ENCODE measurements at regions not wholly inside any gene's neighbourhood (a gene's known extent, or its start where the extent isn't known, plus 50 kb on each side); places are given as distances from the start of the nearest gene placed in this dataset.
"Not testable (repeated sequence)": the region's sequence is repeated elsewhere in the genome, so short reads cannot be mapped to it uniquely, and the experiment has no call there.

DNA sequence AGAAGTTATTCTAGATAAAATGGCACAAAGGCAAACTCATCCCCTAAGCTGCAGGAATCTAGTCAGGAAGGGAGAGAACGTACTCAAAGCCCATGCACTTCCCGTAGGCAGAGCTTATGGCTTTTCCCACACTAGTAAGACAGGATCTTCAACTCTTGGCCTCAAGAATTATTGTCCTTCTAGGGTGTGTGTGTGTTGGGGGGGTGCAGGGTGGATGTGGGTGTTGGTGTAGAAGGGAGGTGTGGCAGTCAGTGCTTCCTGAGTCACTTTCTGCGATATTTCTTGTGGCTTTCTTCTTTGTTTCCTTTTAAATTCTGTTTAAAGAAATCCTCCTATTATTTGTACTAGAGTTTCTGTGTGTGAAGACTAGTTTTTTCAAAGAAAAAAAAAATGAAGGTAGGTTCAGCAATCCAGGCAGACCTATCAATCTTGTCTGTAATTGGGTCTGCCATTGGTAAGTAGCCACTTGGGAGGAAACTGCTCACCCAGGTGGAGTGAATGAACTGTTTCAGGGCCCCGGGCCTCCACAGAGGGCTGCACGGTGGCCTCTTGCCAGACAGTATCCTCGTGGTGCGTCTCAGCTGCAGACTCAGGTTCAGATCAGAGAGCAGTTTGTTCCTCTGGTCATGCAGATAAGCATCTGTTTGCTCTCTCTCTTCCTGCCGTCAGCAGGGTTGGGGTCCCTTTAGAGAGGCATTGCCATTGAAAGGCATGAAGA, 131.9 kb downstream of the NPR3 start:
- no peak for DNase-seq (ENCODE audit: low spot score)
- FAIRE-seq: no peak

DNA sequence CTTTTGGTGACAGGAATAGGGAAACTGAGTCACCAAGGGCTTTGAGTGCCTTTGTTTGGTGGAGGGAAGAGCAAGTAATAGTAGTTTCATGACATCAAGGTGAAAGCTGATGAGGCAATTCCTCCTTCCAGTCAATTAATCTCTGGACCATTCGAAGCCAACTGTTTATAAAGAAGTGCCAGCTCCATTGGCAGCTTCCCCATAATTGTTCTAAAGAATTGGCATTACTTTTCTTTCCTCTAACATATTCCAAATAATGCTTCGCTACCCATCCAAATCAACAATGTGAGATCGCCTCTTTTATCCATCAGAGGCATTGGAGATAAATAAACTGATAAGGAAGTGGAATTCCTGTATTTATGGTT, 132.4 kb downstream of the NPR3 start:
- no peak for FAIRE-seq
- no peak for DNase-seq (ENCODE audit: low spot score)

GRCh38 chr5:32845171-32845570, 134.1 kb downstream of the NPR3 start:
- DNase-seq (ENCODE audit: low spot score): no peak
- FAIRE-seq: no peak

DNA sequence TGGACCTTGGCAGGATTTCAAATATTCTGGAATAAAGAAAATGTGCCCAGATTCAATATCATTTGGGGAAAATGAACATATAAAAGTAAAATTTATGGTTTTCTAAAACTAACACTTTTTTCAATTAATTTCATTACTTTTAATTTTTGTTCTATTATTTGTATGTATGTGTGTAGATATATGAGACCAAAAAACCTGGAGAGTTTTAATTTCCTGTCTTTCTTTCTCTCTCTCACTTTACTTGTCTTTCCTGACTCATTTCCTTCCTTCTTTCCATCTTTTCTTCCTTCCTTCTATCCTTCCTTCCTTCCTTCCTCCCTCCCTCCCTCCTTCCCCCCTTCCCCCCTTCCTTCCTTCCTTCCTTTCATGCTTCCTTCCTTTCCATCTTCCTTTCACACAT, 137.0 kb downstream of the NPR3 start:
- no peak for DNase-seq (ENCODE audit: low spot score)
- FAIRE-seq: no peak

DNA sequence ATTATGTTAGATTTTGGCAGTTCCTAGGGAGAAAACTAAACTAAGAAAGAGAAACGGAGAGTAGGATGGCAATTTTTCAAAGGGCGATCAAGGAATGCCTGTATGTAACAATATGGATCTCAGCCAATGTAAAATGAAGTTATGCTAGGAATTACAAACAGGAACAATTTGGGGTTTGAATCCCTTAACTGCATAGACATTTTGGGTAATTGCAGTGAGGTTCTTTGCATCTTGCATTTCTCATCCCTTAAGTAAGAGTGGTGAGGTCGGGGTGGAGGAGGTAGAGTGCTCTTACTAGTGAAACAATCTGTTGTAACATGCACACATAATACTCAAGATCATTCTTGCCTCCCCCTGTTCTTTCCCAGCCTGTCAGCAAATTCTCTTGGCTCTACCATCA, 137.6 kb downstream of the NPR3 start:
- no peak for DNase-seq (ENCODE audit: low spot score)
- no peak for FAIRE-seq

DNA sequence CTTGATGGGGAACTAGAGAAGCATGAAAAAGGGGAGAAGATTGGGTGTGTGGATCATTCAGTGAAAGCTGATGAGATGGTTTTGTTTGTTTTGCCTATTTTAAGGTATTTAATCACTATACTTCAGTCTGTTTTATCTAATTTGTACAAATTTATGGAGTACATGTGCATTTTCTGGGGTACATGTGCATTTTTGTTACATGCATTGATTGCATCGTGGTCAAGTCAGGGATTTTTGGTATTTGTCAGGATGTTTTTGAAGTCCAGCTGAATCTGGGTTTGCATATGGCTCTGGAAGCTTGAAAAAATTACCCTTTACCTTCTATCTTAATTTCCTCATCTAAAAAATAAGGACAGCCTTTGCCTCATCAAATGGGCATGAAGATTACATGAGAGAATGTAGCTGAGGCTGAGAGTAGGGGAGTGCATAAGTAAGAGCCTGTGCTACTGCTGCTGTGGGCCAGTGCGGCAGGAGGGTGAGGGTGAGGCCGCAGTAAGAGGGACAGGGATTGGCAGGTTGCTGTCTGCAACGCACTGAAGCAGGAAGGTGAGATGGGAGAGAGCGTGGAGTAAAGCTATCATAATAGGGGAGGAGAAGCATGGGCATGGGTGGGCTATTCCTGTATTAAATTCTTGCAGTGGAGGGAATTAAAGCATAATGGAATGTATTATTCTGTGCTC, 139.8 kb downstream of the NPR3 start:
- FAIRE-seq (no peak), DNase-seq (ENCODE audit: low spot score) (no peak)

- FAIRE-seq (no peak), DNase-seq (ENCODE audit: low spot score) (no peak)
These were observed 140.5 kb downstream of the NPR3 start for GRCh38 chr5:32851559-32852173.

- peak; percentile 62 for DNase-seq (ENCODE audit: low spot score)
These were observed 141.4 kb downstream of the NPR3 start for GRCh38 chr5:32852535-32852934.

DNA sequence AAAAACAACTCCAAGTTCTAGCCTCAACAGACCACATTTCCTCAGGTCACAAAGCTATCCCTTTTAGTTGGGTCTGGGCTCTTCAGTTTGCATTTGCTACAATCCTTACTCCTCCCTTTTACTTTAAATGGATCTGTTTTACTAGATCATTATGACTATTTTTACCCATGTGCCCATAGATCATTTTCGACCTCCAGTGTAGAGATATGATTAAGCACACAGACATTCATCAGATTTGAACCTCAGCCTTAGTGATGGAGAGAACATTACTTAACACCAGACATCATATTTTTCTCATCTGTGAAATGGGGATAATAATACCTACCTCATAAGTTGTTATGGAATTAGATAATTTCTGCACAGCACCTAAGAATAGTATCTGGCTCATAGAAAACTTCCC, 141.9 kb downstream of the NPR3 start:
- no peak for FAIRE-seq
- no peak for DNase-seq (ENCODE audit: low spot score)

More at GRCh38 chr5:32852535-32852934, 141.4 kb downstream of the NPR3 start:
- peak; percentile 37 for FAIRE-seq

- DNase-seq (ENCODE audit: low spot score): no peak
- no peak for FAIRE-seq
These were observed 143.4 kb downstream of the NPR3 start for GRCh38 chr5:32854473-32854872.

GRCh38 chr5:32859211-32859641, 148.1 kb downstream of the NPR3 start:
- no peak for FAIRE-seq
- DNase-seq (ENCODE audit: low spot score): no peak

GRCh38 chr5:32865475-32865874, 154.4 kb downstream of the NPR3 start:
- no peak for DNase-seq (ENCODE audit: low spot score)

DNA sequence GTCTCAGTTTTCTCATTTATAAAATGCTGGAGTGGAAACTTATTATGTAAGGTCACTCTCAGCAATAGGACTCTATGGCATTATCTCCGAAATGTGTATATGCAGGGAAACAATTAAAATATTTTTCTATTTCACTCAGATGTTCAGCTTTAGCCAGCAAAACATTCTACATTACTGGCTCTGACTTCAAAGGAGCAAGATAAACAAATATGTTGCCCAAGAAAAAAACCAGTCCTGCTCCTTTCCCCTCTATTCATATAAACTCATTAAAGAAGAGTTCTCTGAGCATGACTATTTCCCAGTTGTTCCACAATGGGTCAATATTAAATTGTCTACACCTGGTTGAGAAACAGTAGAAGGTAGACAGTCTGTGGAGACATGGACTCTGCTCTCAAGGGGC, 155.0 kb downstream of the NPR3 start:
- no peak for DNase-seq (ENCODE audit: low spot score)
- FAIRE-seq: no peak

More at GRCh38 chr5:32865475-32865874, 154.4 kb downstream of the NPR3 start:
- FAIRE-seq: no peak

- no peak for FAIRE-seq
These were observed 158.1 kb downstream of the NPR3 start for GRCh38 chr5:32869216-32869615.

DNA sequence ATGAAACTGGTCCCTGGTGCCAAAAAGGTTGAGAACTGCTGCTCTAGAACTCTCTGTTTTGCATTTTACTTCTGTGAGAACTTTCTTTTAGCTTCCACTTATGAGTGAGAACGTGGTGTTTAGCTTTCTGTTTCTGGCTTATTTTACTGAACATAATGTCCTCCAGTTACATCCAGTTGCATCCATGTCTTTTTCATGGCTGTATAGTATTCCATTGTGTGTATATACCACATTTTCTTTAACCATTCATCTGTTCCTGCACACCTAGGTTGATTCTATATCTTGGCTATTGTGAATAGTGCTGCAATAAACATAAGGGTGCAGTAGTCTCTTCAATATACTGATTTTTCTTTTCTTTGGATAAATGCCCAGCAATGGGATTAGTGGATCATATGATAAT, 165.7 kb downstream of the NPR3 start:
- FAIRE-seq (no peak), DNase-seq (ENCODE audit: low spot score) (no peak)

More at GRCh38 chr5:32869216-32869615, 158.1 kb downstream of the NPR3 start:
- peak; percentile 14 for DNase-seq (ENCODE audit: low spot score)

- DNase-seq (ENCODE audit: low spot score); FAIRE-seq: not testable (repeated sequence)
These were observed 168.2 kb downstream of the NPR3 start for GRCh38 chr5:32879364-32879763.

- FAIRE-seq (peak; percentile 56), DNase-seq (ENCODE audit: low spot score) (no peak)
These were observed 169.7 kb downstream of the NPR3 start for GRCh38 chr5:32880796-32881195.

GRCh38 chr5:32887390-32887789, 176.3 kb downstream of the NPR3 start:
- FAIRE-seq (no peak), DNase-seq (ENCODE audit: low spot score) (no peak)

GRCh38 chr5:32889078-32889477, 178.0 kb downstream of the NPR3 start:
- DNase-seq (ENCODE audit: low spot score) (no peak), FAIRE-seq (no peak)

DNA sequence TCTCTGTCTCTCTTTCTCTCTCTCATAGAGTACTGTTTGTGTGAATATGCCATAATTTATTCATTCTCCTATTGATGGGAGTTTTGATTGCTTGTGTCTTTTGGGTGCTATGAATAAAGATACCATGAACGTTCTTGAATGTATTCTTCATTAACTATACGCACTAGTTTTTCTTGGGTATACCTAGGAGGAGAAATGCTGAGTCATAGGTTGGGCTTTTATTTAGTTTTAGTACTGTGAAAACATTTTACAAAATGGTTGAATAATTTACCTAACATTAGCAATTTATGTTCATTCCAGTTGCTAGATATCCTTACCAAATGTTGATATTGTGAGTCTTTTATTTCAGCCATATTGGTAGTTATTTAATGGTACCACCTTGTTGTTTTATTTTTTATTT, 192.5 kb downstream of the NPR3 start:
- no peak for FAIRE-seq
- DNase-seq (ENCODE audit: low spot score): no peak

DNA sequence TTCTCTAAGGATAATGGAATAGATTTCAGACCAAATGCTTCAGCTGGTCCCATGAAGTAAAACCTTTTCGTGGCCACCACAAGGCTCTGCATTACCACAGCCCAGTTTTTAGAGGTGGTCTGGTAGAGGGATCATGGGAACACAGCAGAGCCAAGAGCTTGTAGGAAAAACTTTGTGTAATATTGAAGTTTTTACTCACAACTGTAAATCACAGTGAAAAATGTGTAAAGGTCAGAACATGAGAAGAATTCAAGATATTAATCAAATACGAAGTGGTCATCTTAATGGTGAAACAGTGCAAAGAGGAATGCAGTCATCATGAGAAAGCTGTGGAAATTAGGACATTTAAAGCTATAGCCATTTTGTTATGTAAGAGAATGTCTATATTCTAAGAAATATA, 197.5 kb downstream of the NPR3 start:
- FAIRE-seq: no peak
- no peak for DNase-seq (ENCODE audit: low spot score)

GRCh38 chr5:32909207-32909606, 198.1 kb downstream of the NPR3 start:
- no peak for FAIRE-seq
- DNase-seq (ENCODE audit: low spot score): no peak

DNA sequence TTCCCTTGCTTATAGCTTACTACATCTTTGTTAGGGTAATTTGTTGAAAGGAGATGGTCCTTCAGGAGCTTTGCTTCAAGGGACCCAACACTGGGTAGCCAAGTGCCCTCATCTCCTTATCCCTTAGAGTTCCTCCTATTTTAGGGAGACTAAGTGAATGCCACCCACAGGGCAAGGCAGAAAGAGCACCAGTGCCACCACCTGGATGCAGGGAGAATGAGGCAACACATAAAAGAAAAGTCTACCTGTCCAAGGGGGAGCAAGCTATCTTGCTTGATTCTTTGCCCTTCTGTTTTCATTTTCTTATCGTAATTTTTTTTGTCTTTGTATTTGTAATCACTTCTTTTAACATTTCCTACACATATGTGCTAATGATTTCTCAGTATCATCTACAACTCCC, 205.5 kb downstream of the NPR3 start:
- DNase-seq (ENCODE audit: low spot score) (peak; percentile 59), FAIRE-seq (peak; percentile 46)

All from urothelium cell line (cell line).